ENCODE measurements at regions not wholly inside any gene's neighbourhood (a gene's known extent, or its start where the extent isn't known, plus 50 kb on each side); places are given as distances from the start of the nearest gene placed in this dataset.

DNA sequence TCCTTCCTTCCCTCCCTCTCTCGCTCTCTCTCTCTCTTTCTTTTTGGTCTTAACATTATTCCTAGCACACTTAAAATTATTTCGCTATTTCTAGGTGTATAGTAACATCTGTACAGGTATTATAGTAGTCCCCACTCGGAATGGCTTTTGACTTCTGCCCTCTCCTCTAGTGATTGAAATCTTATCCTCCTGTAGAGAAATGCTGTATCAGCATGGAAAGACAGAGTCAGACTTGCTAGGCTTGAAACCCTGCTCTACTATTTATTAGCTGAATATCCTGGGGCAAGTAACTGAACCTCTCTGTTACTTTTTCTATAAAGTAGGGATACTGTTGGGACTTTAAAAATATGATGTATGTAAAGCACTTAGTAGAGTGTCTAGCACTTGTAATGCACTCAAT, 681.9 kb upstream of the C9orf72 start:
- Mint-ChIP-seq H3K4me1 (ENCODE audit: low read depth, unreplicated experiment) (peaks cover 1% of the 10 kb centered on the region), H3K36me3 (ENCODE audit: unreplicated experiment) (no peaks in the 10 kb centered on the region), H3K9me3 (ENCODE audit: unreplicated experiment) (peaks cover 3% of the 10 kb centered on the region), H3K27me3 (ENCODE audit: unreplicated experiment) (no peaks in the 10 kb centered on the region), H3K4me3 (ENCODE audit: unreplicated experiment) (no peak overlapping the region), H3K27ac (ENCODE audit: unreplicated experiment) (no peak overlapping the region)
- DNase-seq: no peak
- TF ChIP-seq, protein P1, sequence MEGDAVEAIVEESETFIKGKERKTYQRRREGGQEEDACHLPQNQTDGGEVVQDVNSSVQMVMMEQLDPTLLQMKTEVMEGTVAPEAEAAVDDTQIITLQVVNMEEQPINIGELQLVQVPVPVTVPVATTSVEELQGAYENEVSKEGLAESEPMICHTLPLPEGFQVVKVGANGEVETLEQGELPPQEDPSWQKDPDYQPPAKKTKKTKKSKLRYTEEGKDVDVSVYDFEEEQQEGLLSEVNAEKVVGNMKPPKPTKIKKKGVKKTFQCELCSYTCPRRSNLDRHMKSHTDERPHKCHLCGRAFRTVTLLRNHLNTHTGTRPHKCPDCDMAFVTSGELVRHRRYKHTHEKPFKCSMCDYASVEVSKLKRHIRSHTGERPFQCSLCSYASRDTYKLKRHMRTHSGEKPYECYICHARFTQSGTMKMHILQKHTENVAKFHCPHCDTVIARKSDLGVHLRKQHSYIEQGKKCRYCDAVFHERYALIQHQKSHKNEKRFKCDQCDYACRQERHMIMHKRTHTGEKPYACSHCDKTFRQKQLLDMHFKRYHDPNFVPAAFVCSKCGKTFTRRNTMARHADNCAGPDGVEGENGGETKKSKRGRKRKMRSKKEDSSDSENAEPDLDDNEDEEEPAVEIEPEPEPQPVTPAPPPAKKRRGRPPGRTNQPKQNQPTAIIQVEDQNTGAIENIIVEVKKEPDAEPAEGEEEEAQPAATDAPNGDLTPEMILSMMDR (IDR thresholded peaks at IDR 0.05; ENCODE audit: partially characterized antibody, unreplicated experiment): no peak

DNA sequence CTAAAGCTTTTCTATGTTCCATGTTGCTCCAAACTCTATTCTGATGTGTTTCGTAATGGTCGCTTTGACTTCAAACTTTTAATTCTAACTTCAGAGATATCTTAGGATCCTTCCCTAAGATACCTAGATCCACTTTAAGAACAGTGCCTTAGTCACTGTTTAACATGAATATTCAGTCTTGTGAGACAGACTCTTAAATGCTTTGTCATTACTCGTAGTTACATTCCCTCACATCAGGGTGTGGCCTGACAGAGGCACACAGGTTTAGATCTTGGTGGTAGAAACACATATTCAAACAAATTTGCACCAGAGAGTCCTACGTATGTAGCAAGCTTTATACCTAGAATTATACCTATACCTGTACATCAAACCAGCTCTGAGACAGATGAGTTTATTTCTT, 687.0 kb upstream of the C9orf72 start:
- TF ChIP-seq, protein P1 (IDR thresholded peaks at IDR 0.05; ENCODE audit: partially characterized antibody, unreplicated experiment): no peak
- Mint-ChIP-seq H3K27ac (ENCODE audit: unreplicated experiment) (no peak overlapping the region), H3K4me3 (ENCODE audit: unreplicated experiment) (no peak overlapping the region), H3K9me3 (ENCODE audit: unreplicated experiment) (peaks cover 3% of the 10 kb centered on the region), H3K36me3 (ENCODE audit: unreplicated experiment) (no peaks in the 10 kb centered on the region), H3K27me3 (ENCODE audit: unreplicated experiment) (no peaks in the 10 kb centered on the region), H3K4me1 (ENCODE audit: low read depth, unreplicated experiment) (no peaks in the 10 kb centered on the region)
- no peak for DNase-seq

DNA sequence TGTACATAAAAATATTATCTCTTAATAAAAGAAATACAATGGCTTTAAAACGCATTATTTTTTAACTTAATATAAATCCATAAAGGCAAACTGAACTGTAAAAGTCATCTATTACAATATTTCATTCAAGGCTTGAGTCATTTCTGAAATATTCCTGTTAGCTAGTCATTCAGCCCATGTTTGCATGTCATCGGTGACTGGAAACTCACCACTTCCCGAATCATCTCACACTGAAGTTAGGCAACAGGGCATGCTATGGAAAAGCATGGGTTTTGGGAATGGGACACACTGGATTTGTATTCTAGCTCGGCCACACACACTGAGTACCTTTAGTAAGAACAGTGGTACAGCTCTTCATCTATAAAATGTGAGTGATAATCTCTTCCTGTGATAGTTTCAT, 691.1 kb upstream of the C9orf72 start:
- Mint-ChIP-seq H3K27ac (ENCODE audit: unreplicated experiment) (no peak overlapping the region), H3K36me3 (ENCODE audit: unreplicated experiment) (no peaks in the 10 kb centered on the region), H3K4me1 (ENCODE audit: low read depth, unreplicated experiment) (no peaks in the 10 kb centered on the region), H3K27me3 (ENCODE audit: unreplicated experiment) (no peaks in the 10 kb centered on the region), H3K4me3 (ENCODE audit: unreplicated experiment) (no peak overlapping the region), H3K9me3 (ENCODE audit: unreplicated experiment) (peaks cover 2% of the 10 kb centered on the region)
- TF ChIP-seq, protein P1 (IDR thresholded peaks at IDR 0.05; ENCODE audit: partially characterized antibody, unreplicated experiment): no peak
- no peak for DNase-seq

DNA sequence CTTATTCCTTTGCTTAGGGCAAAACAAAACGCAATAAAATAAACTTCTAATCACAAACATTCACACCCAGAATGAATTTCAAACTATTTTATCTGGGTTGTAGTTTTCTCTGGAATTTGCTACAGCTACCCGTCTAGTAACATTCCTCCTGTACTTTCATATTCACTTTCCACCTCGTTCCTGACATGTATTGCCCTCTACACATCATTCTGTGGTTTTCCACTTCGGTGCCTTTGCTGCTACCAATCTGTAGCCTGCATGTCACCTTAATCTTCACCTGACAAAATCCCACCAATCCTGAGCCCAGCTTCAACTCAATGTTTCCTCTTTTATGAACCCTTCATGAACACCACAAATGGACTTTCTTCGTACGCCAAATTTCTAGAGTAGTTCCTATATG, 694.1 kb upstream of the C9orf72 start:
- TF ChIP-seq, protein P1 (IDR thresholded peaks at IDR 0.05; ENCODE audit: partially characterized antibody, unreplicated experiment): no peak
- H3K4me1 Mint-ChIP-seq (ENCODE audit: low read depth, unreplicated experiment): no peaks in the 10 kb centered on the region
- no peaks in the 10 kb centered on the region for H3K9me3 Mint-ChIP-seq (ENCODE audit: unreplicated experiment)
- H3K27ac Mint-ChIP-seq (ENCODE audit: unreplicated experiment): no peak overlapping the region
- H3K27me3 Mint-ChIP-seq (ENCODE audit: unreplicated experiment): no peaks in the 10 kb centered on the region
- H3K36me3 Mint-ChIP-seq (ENCODE audit: unreplicated experiment): no peaks in the 10 kb centered on the region
- no peak overlapping the region for H3K4me3 Mint-ChIP-seq (ENCODE audit: unreplicated experiment)
- DNase-seq: no peak

DNA sequence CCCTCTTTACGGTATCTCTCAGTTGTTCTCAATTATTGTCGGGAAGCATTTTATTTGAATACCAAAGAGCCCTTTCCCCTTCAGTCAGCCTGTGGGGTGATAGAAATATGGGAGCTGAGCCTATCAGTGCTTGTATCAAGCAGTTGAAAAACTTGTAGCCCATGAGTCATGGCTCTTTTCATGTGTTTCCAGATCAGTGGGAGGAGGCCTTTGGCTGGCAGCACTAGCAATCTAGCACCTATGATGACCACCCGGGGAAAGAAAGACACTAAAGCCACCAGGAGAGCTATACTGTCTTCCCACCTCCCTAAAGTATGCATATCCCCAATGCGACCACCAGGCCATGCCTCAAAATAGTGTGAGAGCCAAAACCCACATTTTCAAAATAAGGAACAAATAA, 696.9 kb upstream of the C9orf72 start:
- H3K9me3 Mint-ChIP-seq (ENCODE audit: unreplicated experiment): no peaks in the 10 kb centered on the region

More for the DNA sequence above, 696.9 kb upstream of the C9orf72 start:
- Mint-ChIP-seq H3K27ac (ENCODE audit: unreplicated experiment) (no peak overlapping the region), H3K27me3 (ENCODE audit: unreplicated experiment) (no peaks in the 10 kb centered on the region), H3K36me3 (ENCODE audit: unreplicated experiment) (no peaks in the 10 kb centered on the region), H3K4me3 (ENCODE audit: unreplicated experiment) (no peak overlapping the region), H3K4me1 (ENCODE audit: low read depth, unreplicated experiment) (no peaks in the 10 kb centered on the region)
- DNase-seq: no peak
- TF ChIP-seq, protein P1 (IDR thresholded peaks at IDR 0.05; ENCODE audit: partially characterized antibody, unreplicated experiment): no peak
